ACC112 (cell line): ENCODE measurements at regions not wholly inside any gene's neighbourhood (a gene's known extent, or its start where the extent isn't known, plus 50 kb on each side); places are given as distances from the start of the nearest gene placed in this dataset.
"Not testable (repeated sequence)": the region's sequence is repeated elsewhere in the genome, so short reads cannot be mapped to it uniquely, and the experiment has no call there.

Experiments
- H2AFZ ChIP-seq: fragments of 200-600 bp; sonication (generic); one replicate; pipeline ENCODE4 v1.6.0; 2017; ENCODE audit warnings: antibody characterized with exemption, low read length; ENCODE audit not compliant: unreplicated experiment
- H3K27ac ChIP-seq: fragments of 200-600 bp; sonication (generic); 2 replicates; pipeline ENCODE4 v1.5.1; 2014; ENCODE audit warnings: low read depth, mild to moderate bottlenecking, antibody characterized with exemption, low read length, moderate library complexity
- H3K27me3 ChIP-seq: fragments of 200-600 bp; sonication (generic); 2 replicates; pipeline ENCODE4 v1.6.1; 2014; ENCODE audit warnings: mild to moderate bottlenecking, antibody characterized with exemption, low read length, moderate library complexity, mixed read lengths; ENCODE audit not compliant: insufficient read depth
- H3K36me3 ChIP-seq: fragments of 200-600 bp; sonication (generic); 2 replicates; pipeline ENCODE4 v1.6.1; 2016; ENCODE audit warnings: mild to moderate bottlenecking, antibody characterized with exemption, low read length, moderate library complexity, mixed read lengths; ENCODE audit not compliant: insufficient read depth
- H3K4me1 ChIP-seq: fragments of 200-600 bp; sonication (generic); one replicate; pipeline ENCODE4 v1.6.1; 2016; ENCODE audit warnings: low read length, mixed read lengths; ENCODE audit not compliant: insufficient read depth, unreplicated experiment, control insufficient read depth
- H3K4me3 ChIP-seq: fragments of 200-600 bp; sonication (generic); 2 replicates; pipeline ENCODE4 v1.5.1; 2014; ENCODE audit warnings: mild to moderate bottlenecking, low read depth, low read length
- H3K79me2 ChIP-seq: fragments of 200-600 bp; sonication (generic); one replicate; pipeline ENCODE4 v1.6.0; 2016; ENCODE audit warnings: low read length; ENCODE audit not compliant: control insufficient read depth, unreplicated experiment, insufficient read depth

- Histone ChIP-seq H3K27ac (no peak overlapping the region), H3K27me3 (no peaks in the 10 kb centered on the region), H3K4me1 (no peaks in the 10 kb centered on the region), H3K36me3 (no peaks in the 10 kb centered on the region), H3K4me3 (no peak overlapping the region), H3K79me2 (no peaks in the 10 kb centered on the region), H2AFZ (no peak overlapping the region)
These were observed 1334.7 kb downstream of the REEP3 start for GRCh38 chr10:64855941-64856340.

- H3K36me3 ChIP-seq, result no peaks in the 10 kb centered on the region
- no peaks in the 10 kb centered on the region for H3K4me1 ChIP-seq
- H3K4me3 ChIP-seq, result no peak overlapping the region
- no peaks in the 10 kb centered on the region for H3K27me3 ChIP-seq
- no peak overlapping the region for H3K27ac ChIP-seq
- no peak overlapping the region for H2AFZ ChIP-seq
- no peaks in the 10 kb centered on the region for H3K79me2 ChIP-seq
These were observed 1338.7 kb downstream of the REEP3 start for GRCh38 chr10:64859911-64860310.

- Histone ChIP-seq H3K36me3 (no peaks in the 10 kb centered on the region), H3K4me1 (no peaks in the 10 kb centered on the region), H3K4me3 (no peak overlapping the region), H3K79me2 (no peaks in the 10 kb centered on the region), H3K27ac (no peak overlapping the region), H3K27me3 (no peaks in the 10 kb centered on the region), H2AFZ (no peak overlapping the region)
These were observed 1342.6 kb downstream of the REEP3 start for GRCh38 chr10:64863836-64864235.

- Histone ChIP-seq H3K27ac (no peak overlapping the region), H3K27me3 (no peaks in the 10 kb centered on the region), H3K79me2 (no peaks in the 10 kb centered on the region), H2AFZ (no peak overlapping the region), H3K4me3 (no peak overlapping the region), H3K4me1 (no peaks in the 10 kb centered on the region), H3K36me3 (no peaks in the 10 kb centered on the region)
These were observed 1346.3 kb downstream of the REEP3 start for GRCh38 chr10:64867501-64867962.

GRCh38 chr10:64873088-64873487 is 1351.9 kb downstream of the REEP3 start:
- no peaks in the 10 kb centered on the region for H3K36me3 ChIP-seq
- no peak overlapping the region for H3K4me3 ChIP-seq
- H2AFZ ChIP-seq, result no peak overlapping the region
- no peaks in the 10 kb centered on the region for H3K79me2 ChIP-seq
- H3K4me1 ChIP-seq, result no peaks in the 10 kb centered on the region
- H3K27ac ChIP-seq, result no peak overlapping the region
- no peaks in the 10 kb centered on the region for H3K27me3 ChIP-seq

GRCh38 chr10:64873959-64874358 is 1352.8 kb downstream of the REEP3 start:
- H3K79me2 ChIP-seq, result no peaks in the 10 kb centered on the region

GRCh38 chr10:64880546-64880945 is 1359.3 kb downstream of the REEP3 start:
- H3K79me2 ChIP-seq, result no peaks in the 10 kb centered on the region
- H3K36me3 ChIP-seq, result no peaks in the 10 kb centered on the region
- no peak overlapping the region for H3K27ac ChIP-seq
- H2AFZ ChIP-seq, result no peak overlapping the region
- no peak overlapping the region for H3K4me3 ChIP-seq
- H3K27me3 ChIP-seq, result no peaks in the 10 kb centered on the region
- H3K4me1 ChIP-seq, result no peaks in the 10 kb centered on the region

More at GRCh38 chr10:64873959-64874358, 1352.8 kb downstream of the REEP3 start:
- Histone ChIP-seq H2AFZ (no peak overlapping the region), H3K36me3 (no peaks in the 10 kb centered on the region), H3K27me3 (no peaks in the 10 kb centered on the region), H3K4me3 (no peak overlapping the region), H3K27ac (no peak overlapping the region), H3K4me1 (no peaks in the 10 kb centered on the region)

- H3K79me2 ChIP-seq, result no peaks in the 10 kb centered on the region
- no peaks in the 10 kb centered on the region for H3K36me3 ChIP-seq
- no peak overlapping the region for H3K4me3 ChIP-seq
- no peaks in the 10 kb centered on the region for H3K27me3 ChIP-seq
- no peaks in the 10 kb centered on the region for H3K4me1 ChIP-seq
- H2AFZ ChIP-seq, result no peak overlapping the region
- no peak overlapping the region for H3K27ac ChIP-seq
These were observed 1360.1 kb downstream of the REEP3 start for GRCh38 chr10:64881257-64881656.

- H3K27ac ChIP-seq, result no peak overlapping the region
- H3K27me3 ChIP-seq, result no peaks in the 10 kb centered on the region
- no peak overlapping the region for H2AFZ ChIP-seq
- H3K4me1 ChIP-seq, result no peaks in the 10 kb centered on the region
- H3K36me3 ChIP-seq, result no peaks in the 10 kb centered on the region
- H3K4me3 ChIP-seq, result no peak overlapping the region
- H3K79me2 ChIP-seq, result no peaks in the 10 kb centered on the region
These were observed 1375.4 kb downstream of the REEP3 start for GRCh38 chr10:64896582-64896981.

GRCh38 chr10:64906311-64906710 is 1385.1 kb downstream of the REEP3 start:
- not testable (repeated sequence) for H3K27me3 ChIP-seq, H3K4me3 ChIP-seq, H3K79me2 ChIP-seq

GRCh38 chr10:64924306-64924705 is 1403.1 kb downstream of the REEP3 start:
- H3K4me3 ChIP-seq, H3K27me3 ChIP-seq, H2AFZ ChIP-seq, H3K79me2 ChIP-seq, H3K27ac ChIP-seq, H3K4me1 ChIP-seq, H3K36me3 ChIP-seq: not testable (repeated sequence)

More at GRCh38 chr10:64906311-64906710, 1385.1 kb downstream of the REEP3 start:
- H3K36me3 ChIP-seq, H2AFZ ChIP-seq, H3K27ac ChIP-seq, H3K4me1 ChIP-seq: not testable (repeated sequence)
